ENCODE measurements at regions not wholly inside any gene's neighbourhood (a gene's known extent, or its start where the extent isn't known, plus 50 kb on each side); places are given as distances from the start of the nearest gene placed in this dataset.

GRCh38 chr4:33577791-33578190, 2666.5 kb downstream of the ARAP2 start:
- no peak overlapping the region for H3K27ac ChIP-seq
- no peak for TF ChIP-seq ZFX (IDR thresholded peaks at IDR 0.05; ENCODE audit: borderline replicate concordance)
- TF ChIP-seq, protein P1, sequence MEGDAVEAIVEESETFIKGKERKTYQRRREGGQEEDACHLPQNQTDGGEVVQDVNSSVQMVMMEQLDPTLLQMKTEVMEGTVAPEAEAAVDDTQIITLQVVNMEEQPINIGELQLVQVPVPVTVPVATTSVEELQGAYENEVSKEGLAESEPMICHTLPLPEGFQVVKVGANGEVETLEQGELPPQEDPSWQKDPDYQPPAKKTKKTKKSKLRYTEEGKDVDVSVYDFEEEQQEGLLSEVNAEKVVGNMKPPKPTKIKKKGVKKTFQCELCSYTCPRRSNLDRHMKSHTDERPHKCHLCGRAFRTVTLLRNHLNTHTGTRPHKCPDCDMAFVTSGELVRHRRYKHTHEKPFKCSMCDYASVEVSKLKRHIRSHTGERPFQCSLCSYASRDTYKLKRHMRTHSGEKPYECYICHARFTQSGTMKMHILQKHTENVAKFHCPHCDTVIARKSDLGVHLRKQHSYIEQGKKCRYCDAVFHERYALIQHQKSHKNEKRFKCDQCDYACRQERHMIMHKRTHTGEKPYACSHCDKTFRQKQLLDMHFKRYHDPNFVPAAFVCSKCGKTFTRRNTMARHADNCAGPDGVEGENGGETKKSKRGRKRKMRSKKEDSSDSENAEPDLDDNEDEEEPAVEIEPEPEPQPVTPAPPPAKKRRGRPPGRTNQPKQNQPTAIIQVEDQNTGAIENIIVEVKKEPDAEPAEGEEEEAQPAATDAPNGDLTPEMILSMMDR (IDR thresholded peaks at IDR 0.05) = no peak

DNA sequence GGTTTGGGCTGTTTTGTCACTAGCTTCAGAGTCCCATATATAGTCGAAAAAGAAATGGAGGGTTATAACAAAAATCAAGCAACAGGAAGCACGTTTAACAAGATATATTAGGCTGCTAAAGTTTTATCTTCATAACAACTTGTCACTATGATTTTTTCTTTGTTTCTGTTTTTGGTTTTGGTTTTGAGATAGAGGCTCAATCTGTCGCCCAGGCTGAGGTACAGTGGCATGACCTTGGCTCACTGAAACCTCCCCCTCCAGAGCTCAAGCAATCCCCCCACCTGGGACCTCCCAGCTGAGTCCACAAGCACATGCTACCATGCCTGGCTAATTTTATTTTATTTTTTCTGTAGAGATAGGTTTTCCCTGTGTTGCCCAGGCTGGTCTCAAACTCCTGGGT, 2664.4 kb downstream of the ARAP2 start:
- H3K27ac ChIP-seq = no peak overlapping the region
- TF ChIP-seq ZFX (IDR thresholded peaks at IDR 0.05; ENCODE audit: borderline replicate concordance) = no peak
- TF ChIP-seq, protein P1 (IDR thresholded peaks at IDR 0.05) = no peak

DNA sequence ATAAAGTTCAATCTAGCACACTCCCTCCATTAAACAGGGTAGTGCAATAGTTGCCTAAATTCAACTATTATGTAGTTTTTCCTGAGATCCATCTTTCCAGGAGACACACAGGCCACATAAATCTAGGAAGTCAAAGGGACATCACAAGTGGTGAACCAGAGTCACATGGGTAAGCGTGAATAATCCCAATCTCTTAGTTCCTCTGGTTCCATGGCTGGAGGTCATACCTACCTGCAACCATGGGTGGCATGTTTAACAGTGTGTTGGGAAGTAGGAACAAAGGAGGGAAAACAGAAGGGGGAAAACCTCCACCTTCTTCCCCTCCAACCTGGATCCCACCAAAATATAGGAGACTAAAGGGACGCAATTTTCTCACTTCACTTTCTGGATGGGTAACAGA, 2651.6 kb downstream of the ARAP2 start:
- TF ChIP-seq, protein P1 (IDR thresholded peaks at IDR 0.05) = no peak
- TF ChIP-seq ZFX (IDR thresholded peaks at IDR 0.05; ENCODE audit: borderline replicate concordance) = no peak
- H3K27ac ChIP-seq = no peak overlapping the region

DNA sequence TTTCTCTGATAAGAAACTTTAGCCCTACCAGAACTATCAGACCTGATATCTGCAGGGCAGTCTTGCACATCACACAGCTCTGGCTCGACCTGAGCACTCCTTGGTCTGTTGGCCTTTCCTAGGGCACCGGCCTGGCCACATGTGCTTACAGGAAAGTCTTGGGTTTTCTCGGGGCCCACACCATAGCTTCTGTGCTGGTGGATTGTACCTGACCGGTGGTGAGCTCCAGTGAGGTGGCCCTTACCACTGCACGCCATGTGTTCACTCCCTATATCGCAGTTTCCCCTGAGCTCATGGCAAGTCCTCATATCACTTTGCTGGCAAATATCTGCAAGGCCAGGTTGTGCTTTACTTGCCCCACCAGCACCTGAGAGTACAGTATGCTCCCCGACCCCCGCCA, 2637.4 kb downstream of the ARAP2 start:
- TF ChIP-seq, protein P1 (IDR thresholded peaks at IDR 0.05) = no peak
- no peak for TF ChIP-seq ZFX (IDR thresholded peaks at IDR 0.05; ENCODE audit: borderline replicate concordance)
- no peak overlapping the region for H3K27ac ChIP-seq

DNA sequence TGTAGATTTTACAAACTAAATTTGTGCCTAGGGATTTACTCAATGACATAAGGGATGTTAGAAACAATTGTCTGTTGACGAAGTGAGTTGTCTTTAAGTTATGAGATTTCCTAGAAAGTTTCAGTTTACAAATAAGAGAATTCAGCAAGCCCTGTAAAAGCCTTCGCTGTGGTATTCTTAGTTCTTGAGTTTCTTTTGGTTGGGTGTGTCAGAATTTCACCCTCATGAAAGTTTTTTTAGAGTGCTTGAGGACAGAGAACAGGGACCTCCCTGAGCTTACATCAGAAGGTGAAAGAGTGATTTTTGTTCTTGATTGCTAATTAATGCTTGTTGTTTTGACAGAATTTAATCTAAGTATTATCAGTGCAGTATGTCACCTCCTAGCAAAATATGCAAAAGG, 2628.2 kb downstream of the ARAP2 start:
- no peak for TF ChIP-seq ZFX (IDR thresholded peaks at IDR 0.05; ENCODE audit: borderline replicate concordance)
- TF ChIP-seq, protein P1 (IDR thresholded peaks at IDR 0.05) = no peak
- no peak overlapping the region for H3K27ac ChIP-seq

- no peak for TF ChIP-seq ZFX (IDR thresholded peaks at IDR 0.05; ENCODE audit: borderline replicate concordance)
- TF ChIP-seq, protein P1 (IDR thresholded peaks at IDR 0.05) = peak; percentile 43
Observed at GRCh38 chr4:33625748-33626147, 2618.6 kb downstream of the ARAP2 start.

GRCh38 chr4:33626221-33626620, 2618.1 kb downstream of the ARAP2 start:
- H3K27ac ChIP-seq = no peak overlapping the region

More at GRCh38 chr4:33625748-33626147, 2618.6 kb downstream of the ARAP2 start:
- H3K27ac ChIP-seq = no peak overlapping the region

More at GRCh38 chr4:33626221-33626620, 2618.1 kb downstream of the ARAP2 start:
- TF ChIP-seq, protein P1 (IDR thresholded peaks at IDR 0.05) = no peak
- TF ChIP-seq ZFX (IDR thresholded peaks at IDR 0.05; ENCODE audit: borderline replicate concordance) = no peak

Data from 22Rv1 (cell line).